HFFc6 (cell line): ENCODE measurements at regions not wholly inside any gene's neighbourhood (a gene's known extent, or its start where the extent isn't known, plus 50 kb on each side); places are given as distances from the start of the nearest gene placed in this dataset.

ENCODE experiments used
- DNase-seq: peaks from one replicate; pipeline ENCODE4 v3.0.0-alpha.2; 2018
- H3K27ac Mint-ChIP-seq: 2 replicates; pipeline ENCODE4 v1.8.0; 2020; ENCODE audit warnings: mild to moderate bottlenecking, mixed read lengths
- H3K27me3 Mint-ChIP-seq: 2 replicates; pipeline ENCODE4 v1.8.0; 2021; ENCODE audit warnings: mild to moderate bottlenecking, moderate library complexity, mixed read lengths; ENCODE audit not compliant: insufficient read depth
- H3K36me3 Mint-ChIP-seq: 2 replicates; pipeline ENCODE4 v1.8.0; 2021; ENCODE audit warnings: low read depth, mixed read lengths
- H3K4me1 Mint-ChIP-seq: 2 replicates; pipeline ENCODE4 v1.8.0; 2020; ENCODE audit warnings: low read depth, mixed read lengths
- H3K4me3 Mint-ChIP-seq: 2 replicates; pipeline ENCODE4 v1.8.0; 2020; ENCODE audit warnings: mild to moderate bottlenecking, moderate library complexity, mixed read lengths
- H3K9me3 Mint-ChIP-seq: 2 replicates; pipeline ENCODE4 v1.8.0; 2020; ENCODE audit warnings: mild to moderate bottlenecking, mixed read lengths
- TF ChIP-seq, protein P1 (sequence below): fragments of 200-600 bp; sonication (generic); IDR thresholded peaks from 2 replicates; pipeline ENCODE4 v1.5.0; 2021; ENCODE audit warnings: antibody characterized with exemption, mild to moderate bottlenecking

DNA sequence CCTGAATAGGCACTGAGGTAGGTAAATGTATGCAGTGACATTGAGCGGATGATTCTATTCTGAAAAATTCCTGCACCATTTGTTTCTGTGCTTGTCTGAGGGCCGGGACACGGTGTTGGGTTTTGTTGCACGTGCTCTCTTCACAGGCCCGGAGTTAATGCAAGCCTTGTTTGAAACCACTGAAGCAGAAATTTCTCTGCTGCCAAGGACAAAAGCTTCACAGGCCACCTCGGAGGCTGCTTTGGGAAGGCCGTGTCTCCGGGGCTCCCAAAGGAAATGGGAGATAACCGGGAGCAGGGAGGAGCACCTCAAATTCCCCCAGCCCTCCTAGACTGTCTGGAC is 179.4 kb downstream of the OPA1 start:
- no peak for DNase-seq
- H3K27ac Mint-ChIP-seq, result no peak overlapping the region
- TF ChIP-seq, protein P1, sequence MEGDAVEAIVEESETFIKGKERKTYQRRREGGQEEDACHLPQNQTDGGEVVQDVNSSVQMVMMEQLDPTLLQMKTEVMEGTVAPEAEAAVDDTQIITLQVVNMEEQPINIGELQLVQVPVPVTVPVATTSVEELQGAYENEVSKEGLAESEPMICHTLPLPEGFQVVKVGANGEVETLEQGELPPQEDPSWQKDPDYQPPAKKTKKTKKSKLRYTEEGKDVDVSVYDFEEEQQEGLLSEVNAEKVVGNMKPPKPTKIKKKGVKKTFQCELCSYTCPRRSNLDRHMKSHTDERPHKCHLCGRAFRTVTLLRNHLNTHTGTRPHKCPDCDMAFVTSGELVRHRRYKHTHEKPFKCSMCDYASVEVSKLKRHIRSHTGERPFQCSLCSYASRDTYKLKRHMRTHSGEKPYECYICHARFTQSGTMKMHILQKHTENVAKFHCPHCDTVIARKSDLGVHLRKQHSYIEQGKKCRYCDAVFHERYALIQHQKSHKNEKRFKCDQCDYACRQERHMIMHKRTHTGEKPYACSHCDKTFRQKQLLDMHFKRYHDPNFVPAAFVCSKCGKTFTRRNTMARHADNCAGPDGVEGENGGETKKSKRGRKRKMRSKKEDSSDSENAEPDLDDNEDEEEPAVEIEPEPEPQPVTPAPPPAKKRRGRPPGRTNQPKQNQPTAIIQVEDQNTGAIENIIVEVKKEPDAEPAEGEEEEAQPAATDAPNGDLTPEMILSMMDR, result no peak
- no peak overlapping the region for H3K4me3 Mint-ChIP-seq
- no peaks in the 10 kb centered on the region for H3K9me3 Mint-ChIP-seq
- no peaks in the 10 kb centered on the region for H3K4me1 Mint-ChIP-seq
- no peaks in the 10 kb centered on the region for H3K36me3 Mint-ChIP-seq
- peaks cover 14% of the 10 kb centered on the region for H3K27me3 Mint-ChIP-seq

DNA sequence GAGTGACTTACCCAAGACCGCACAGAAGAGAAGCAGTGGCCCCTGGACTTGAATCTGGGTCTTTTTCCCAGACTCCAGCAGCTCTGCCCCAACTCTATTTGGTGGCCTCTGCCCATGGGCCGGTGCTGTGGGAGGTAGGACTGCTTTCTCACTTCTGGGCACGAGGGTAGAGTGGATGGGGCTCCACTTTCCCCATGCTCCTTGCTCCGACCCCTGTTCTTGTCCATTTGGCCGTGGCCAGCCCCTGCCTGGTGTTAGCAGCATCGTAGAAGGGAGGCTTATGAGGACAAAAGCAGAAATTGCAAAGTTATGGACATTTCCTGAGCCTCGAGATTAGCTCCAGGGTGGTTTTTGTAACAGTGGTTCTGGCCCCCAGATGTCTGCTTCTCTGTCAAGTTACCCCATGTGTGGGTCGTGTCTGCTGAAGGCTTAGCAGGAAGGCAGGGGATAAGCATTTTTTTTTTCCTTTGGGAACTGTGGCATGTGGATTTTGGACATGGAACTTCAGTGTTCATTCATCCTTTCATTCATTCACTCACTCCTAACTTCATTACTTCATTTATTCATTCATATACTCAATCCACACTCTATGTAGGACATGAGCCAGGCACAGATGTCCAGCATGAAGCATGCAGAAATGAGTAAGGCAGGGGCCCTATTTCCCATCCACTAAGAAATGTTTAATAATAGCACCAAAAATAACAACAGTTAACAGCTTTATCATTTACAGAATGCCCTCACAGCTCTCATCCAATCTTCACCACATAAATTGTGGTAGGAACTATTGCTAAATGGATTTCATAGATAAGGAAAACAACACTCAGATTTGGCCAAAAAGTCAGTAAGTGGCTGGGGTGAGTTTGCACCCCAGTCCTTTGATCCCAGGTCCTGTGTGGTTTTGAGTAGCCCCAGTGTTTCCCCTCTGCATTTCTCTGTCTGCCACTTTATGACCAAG is 180.5 kb downstream of the OPA1 start:
- no peaks in the 10 kb centered on the region for H3K9me3 Mint-ChIP-seq
- TF ChIP-seq, protein P1, result no peak
- H3K4me1 Mint-ChIP-seq, result no peaks in the 10 kb centered on the region
- no peaks in the 10 kb centered on the region for H3K36me3 Mint-ChIP-seq
- no peak for DNase-seq
- H3K27me3 Mint-ChIP-seq, result peaks cover 11% of the 10 kb centered on the region
- no peak overlapping the region for H3K4me3 Mint-ChIP-seq
- no peak overlapping the region for H3K27ac Mint-ChIP-seq

DNA sequence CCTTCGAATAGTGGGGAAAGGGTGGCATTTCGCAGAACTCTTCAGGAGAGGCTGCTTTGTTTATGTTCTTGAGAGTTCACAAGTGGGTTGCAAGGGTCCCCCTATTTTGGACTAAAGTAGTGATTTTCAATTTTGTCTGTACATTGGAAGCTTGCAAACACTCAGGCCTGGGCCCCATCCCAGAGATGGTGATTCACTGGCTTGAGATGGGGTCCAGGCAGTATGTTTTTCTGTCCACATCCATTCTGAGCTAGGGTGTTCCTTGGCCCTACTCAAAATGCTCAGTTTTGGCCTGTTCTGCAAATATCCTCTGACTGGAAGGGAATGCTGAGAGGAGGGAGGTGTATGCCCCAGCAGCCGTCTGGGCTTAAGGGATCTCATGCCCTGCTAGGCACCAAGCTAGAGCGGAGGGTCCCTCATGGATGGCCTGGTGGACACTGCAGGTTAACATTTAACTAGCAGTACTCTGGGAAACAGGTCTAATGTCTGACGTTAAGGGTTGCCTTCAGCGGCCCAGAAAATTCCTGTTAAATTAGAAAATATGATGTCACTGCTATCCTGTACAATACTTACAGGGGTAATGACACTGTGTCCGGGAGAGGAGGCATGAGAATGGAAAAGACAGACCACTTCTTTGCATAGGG is 181.4 kb downstream of the OPA1 start:
- no peaks in the 10 kb centered on the region for H3K4me1 Mint-ChIP-seq
- no peaks in the 10 kb centered on the region for H3K36me3 Mint-ChIP-seq
- H3K9me3 Mint-ChIP-seq, result no peaks in the 10 kb centered on the region
- no peak for DNase-seq
- no peak overlapping the region for H3K27ac Mint-ChIP-seq
- TF ChIP-seq, protein P1, result no peak
- no peak overlapping the region for H3K4me3 Mint-ChIP-seq
- peaks cover 20% of the 10 kb centered on the region for H3K27me3 Mint-ChIP-seq

DNA sequence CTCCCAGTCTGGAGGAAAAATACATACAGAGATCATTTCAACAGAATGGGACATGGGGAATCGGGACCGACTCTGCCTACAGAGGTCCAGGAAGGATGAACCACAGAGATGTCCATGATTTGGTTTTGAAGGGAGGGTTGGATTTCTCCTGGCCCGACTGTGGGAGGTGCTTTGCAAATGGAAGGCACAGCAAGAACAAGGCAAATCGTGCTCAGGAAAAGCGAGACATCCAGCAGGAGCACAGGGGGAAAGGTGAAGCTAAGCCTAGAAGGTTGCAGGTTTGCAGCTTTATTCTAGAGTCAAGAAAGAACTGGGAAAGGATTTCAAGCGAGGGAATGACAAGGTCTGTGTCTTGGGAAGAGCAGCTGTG is 181.9 kb downstream of the OPA1 start:
- Mint-ChIP-seq H3K4me3 (no peak overlapping the region), H3K27me3 (peaks cover 23% of the 10 kb centered on the region), H3K27ac (no peak overlapping the region)

DNA sequence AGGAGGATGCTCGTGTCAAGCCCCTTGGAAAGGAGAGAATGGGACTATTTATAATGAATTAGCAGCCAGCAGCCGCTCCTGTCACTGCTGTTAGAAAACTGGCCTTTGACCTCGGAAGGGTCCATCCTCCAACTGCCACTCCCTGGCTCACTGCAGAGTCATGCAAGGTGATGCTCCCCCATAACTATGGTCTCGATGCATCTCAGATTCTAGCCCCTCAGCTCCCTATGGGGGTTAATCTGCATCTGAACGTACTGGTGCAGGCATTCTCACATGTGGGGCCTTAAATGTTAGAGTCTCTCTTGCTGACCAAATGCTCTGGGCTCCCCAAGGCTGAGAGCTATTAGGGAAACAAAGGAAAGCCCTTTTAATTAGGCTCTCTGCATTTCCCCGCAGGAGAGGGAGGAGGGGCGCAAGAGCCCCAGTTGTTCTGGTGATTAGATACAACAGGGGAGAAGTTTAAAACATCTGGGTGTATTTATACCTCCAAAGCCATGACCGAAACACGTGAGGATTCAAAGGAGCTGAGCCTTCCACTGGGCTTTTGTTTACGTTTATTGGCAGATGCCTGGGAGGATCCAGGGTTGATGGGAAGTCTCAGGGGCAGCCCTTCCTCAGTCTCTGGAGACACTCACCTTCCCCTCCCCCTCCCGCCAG is 182.5 kb downstream of the OPA1 start:
- Mint-ChIP-seq H3K27ac (no peak overlapping the region), H3K36me3 (no peaks in the 10 kb centered on the region), H3K4me3 (no peak overlapping the region), H3K9me3 (no peaks in the 10 kb centered on the region), H3K4me1 (peaks cover 4% of the 10 kb centered on the region), H3K27me3 (peaks cover 23% of the 10 kb centered on the region)
- DNase-seq, result no peak
- TF ChIP-seq, protein P1, result no peak

More for the DNA sequence above, 181.9 kb downstream of the OPA1 start:
- no peaks in the 10 kb centered on the region for H3K9me3 Mint-ChIP-seq
- TF ChIP-seq, protein P1, result no peak
- H3K4me1 Mint-ChIP-seq, result no peaks in the 10 kb centered on the region
- no peaks in the 10 kb centered on the region for H3K36me3 Mint-ChIP-seq
- DNase-seq, result no peak
